Cerebellar nuclear complex (tissue), 1 donor: ENCODE measurements at regions not wholly inside any gene's neighbourhood (a gene's known extent, or its start where the extent isn't known, plus 50 kb on each side); places are given as distances from the start of the nearest gene placed in this dataset.

Source experiments
- DNase-seq, 2 experiments: peaks; one replicate each; lab custom pipeline; 2025; lab: John Stamatoyannopoulos, UW

GRCh38 chr2:3100386-3100785 is 277.2 kb downstream of the EIPR1 start:
- DNase-seq, result no peak

DNA sequence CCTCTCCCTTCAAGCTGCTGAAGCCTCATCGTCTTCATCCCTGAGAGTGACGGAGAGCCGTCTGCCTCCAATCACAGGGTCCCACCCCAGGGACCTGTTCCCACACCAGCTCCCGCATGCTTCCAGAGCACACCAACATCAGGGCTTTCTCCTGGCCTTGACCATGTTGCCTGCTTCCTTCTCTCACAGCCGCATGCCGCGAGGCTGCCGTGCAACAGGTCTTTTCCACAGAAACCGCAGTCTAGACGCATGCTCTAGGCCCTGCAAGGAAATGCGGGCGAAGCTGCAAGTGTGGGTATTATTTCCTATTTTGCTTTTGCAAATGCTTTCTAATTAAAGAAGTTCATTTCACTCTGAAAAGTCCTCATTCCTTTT is 277.8 kb downstream of the EIPR1 start:
- no peak for DNase-seq

- no peak for DNase-seq
Measured at GRCh38 chr2:3099145-3099859, 278.3 kb downstream of the EIPR1 start.

DNA sequence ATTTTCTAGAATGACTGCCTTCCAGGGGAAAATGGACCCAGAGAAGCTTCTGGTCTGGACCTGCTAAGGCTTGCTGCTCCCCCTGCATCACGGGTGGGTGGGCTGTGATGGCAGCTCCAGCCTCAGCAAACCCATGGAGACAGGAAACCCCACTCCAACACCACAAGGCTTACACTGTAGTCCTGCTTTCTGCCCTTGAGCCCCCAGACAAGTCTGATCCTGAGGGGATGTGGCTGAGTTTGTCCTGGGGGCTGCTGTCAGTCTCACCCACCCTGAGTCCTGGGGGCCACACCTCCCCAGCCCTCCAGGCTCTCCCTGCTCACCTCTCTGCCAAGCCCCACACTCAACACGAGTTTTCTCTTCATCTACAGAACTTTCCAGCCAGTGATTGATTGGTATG is 279.4 kb downstream of the EIPR1 start:
- DNase-seq, result no peak

- no peak for DNase-seq
Measured at GRCh38 chr2:3097804-3098203, 279.8 kb downstream of the EIPR1 start.

DNA sequence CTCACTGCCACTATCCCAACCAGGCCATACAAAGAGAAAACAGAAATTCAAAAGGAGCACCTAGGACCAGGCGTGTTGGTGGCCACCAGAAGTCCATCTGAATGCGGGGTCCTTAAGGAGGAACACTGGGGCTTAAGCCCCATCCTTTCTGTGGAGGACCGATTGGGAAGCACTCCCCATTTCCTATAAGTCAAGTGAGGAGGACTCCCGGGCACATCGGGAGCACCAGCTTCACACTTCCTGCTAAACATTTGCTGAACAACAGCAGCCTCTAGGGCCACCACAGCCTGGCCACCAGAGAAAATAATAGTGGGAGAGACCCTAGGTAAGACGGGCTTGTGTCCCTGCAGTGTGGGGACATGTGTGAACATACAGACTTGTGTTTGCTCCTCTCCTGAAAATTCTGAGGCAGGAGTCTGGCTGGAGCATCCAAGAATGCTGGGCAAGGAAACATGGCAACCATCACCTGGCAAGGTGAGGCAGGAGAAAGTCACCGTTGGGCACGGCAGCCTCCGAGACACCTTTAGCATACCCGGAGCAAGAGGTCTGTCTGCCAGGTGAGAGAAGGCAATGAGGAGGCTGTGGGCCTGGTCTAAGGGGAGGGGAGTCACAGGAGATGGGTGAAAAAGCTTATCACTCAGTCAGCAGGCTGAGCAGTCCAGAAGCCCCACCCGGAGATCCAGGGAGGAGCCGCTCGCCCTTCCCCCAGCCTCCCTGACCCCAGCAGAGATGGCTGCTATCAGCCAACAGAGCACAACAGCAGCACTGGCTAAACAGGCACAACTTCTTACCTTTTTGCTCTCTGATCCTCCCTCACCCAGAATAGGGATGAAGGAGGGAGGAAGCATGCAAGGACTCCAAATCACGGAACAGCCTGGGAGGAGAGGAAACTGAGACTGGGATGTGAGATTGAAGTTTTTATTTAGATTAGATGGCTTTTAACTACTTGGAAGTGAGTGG is 282.3 kb downstream of the EIPR1 start:
- no peak for DNase-seq

DNA sequence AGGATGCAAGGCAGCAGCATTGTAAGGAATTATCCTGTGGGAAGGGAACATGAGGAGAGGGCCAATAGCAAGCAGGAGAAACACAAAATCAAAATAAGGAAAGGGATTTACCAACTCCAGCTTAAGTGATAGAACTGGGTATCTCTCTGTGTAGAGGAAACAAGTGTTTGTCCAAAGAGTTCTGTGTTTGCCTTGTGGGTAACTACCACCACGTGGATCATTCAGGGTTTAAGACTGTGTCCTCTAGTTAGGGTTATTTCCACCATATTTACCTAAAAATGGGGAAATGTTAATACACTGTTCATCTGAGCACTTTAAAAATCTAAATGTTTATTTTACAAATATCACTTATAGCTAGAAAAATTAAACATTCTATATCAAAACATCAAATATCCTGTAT is 283.3 kb downstream of the EIPR1 start:
- DNase-seq, result no peak

DNA sequence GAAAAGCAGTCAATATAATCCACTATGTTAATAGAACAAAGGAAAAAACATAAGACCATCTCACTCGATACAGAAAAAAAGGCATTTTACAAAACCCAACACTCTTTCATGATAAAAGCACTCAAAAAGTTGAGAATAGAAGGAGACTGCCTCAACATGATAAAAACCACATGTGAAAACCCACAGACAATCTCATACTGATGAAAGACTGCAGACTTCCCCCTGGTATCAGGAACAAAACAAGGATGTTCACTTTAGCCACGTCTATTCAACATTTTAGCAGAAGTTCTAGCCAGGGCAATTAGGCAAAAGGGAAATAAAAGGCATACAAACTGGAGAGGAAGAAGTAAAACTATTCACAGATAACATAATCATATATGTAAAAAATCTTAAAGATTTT is 285.9 kb downstream of the EIPR1 start:
- no peak for DNase-seq

DNA sequence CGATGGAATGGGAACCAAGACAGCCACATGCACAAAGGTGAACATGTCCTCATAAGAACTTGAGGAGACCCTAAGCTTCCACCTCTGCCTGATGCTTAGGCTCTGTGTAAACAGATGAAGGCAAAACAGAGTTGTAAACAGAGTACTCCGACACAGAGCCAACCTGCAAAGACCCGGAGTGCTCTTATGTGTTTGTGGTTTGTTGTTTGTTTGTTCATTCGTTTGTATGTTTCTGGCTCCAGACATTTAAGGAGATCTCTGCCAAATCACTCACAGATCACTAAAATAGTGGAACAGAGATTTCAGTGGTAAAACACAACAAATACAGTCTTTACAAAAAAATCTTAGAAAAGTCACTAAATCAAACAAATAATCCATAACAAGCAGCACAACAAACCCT is 294.9 kb downstream of the EIPR1 start:
- DNase-seq, result no peak

GRCh38 chr2:3079959-3080948 is 297.4 kb downstream of the EIPR1 start:
- DNase-seq, result no peak

GRCh38 chr2:3079466-3079865 is 298.2 kb downstream of the EIPR1 start:
- DNase-seq, result no peak

GRCh38 chr2:3078684-3079083 is 298.9 kb downstream of the EIPR1 start:
- no peak for DNase-seq

DNA sequence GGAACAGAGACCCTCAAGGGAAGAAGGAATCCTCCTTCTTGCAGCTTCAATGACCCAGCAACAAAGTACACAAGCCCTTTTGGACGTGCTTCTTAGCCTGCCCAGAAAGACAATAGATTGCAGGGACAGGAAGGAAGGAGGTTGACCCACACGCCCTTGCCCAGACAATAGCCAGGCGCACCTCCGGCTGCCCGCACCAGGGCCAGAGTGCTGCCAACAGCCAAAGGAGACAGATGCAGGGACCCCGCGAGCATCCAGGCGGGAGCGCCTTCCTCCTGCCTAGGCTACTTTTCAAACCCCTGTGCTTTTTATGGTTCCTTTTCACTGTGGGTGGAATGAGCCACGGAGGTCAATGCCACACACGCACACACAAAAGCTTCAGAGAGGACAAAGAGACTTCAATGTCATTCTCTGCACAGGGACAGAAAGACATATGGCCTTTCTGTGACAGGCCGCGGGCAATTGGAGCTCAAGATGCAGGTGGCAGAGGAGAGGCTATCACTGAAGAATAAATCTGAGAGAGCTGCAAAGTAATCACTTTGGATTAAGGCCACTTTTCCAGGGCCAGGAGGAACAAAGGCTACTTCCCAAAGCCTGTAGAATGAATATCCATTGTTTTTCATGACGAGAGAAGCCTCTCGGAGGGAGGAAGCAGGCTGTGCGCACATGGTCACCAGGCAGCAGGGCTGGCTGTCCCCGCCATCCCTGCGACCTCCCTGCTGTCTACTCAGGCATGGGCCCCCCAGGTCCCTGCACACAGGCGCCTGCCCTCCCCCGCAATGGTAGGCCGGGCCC is 300.6 kb downstream of the EIPR1 start:
- no peak for DNase-seq

DNA sequence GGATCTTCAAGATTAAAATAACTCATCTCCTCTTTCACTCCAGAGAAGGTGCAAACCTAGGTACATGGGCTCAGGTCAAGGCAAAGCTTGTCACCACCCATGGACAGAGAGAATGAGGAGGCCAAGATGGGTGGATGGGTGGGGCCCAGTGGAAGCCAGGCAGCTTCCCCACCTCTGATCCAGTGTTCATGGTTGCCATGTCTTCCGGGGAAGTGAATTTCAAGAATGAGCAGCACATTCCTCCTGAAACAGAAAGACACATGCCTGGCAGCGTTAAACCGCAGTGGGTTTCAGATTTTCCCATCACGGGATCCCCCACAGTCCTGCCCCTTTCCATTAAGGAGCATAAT is 301.7 kb downstream of the EIPR1 start:
- DNase-seq, result no peak

- no peak for DNase-seq
Measured at GRCh38 chr2:3075316-3075990, 302.2 kb downstream of the EIPR1 start.

DNA sequence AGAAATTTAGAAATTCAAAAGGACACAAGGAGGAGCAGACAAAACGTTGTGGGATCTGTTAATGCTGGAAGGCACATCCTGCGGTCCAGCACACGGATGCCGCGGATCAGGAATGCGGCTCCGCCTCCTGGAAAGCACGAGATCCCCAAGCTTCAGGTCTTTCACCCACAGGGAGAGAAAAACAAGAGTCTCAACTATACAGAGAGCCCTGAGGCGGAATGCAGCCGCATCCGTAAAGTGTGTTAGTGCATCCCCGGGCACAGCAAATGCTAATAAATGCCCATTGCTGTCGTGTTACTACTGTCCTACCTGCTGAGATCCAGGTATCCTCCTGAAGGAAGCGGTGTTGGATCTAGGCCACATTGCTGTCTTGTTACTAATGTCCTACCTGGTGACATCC is 303.9 kb downstream of the EIPR1 start:
- DNase-seq, result no peak

DNA sequence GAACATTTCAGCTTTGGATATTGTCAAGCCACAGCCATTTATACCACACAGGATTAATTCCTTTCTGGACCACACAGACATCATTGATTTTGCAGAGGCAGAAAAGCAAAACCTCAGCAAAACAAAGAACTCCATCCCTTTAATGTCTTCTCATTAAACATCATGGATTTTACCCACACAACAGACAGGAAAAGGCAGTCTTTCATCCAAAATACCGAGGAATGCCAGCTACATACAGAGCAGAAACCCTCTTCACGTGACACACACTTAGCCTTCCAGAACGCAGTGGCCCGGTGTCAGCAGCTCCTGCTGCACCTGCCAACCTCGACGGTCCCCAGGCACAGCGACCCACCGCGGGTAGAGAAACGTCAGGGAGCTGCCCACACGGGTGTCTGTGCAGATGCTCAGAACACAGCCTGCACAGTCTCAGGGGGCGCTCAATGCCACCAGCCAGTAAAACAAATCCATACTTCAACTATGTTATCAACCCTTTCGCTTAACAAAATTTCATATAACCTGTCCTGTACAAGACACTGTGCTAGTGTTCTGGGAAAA is 304.5 kb downstream of the EIPR1 start:
- DNase-seq, result no peak

- no peak for DNase-seq
Measured at GRCh38 chr2:3071685-3072263, 305.8 kb downstream of the EIPR1 start.

- no peak for DNase-seq
Measured at GRCh38 chr2:3066831-3067230, 310.8 kb downstream of the EIPR1 start.

- no peak for DNase-seq
Measured at GRCh38 chr2:3065928-3066327, 311.7 kb downstream of the EIPR1 start.
